Endothelial cell of umbilical vein (primary cell): ENCODE measurements at regions not wholly inside any gene's neighbourhood (a gene's known extent, or its start where the extent isn't known, plus 50 kb on each side); places are given as distances from the start of the nearest gene placed in this dataset.

ENCODE experiments used
- BruUV-seq: library from RNA; stranded (reverse); fragments of 400-500 nt; replicated peaks from 2 replicates; lab custom pipeline; 2021; lab: Mats Ljungman, UMichigan
- CTCF ChIA-PET: fragments of 300-600, 350-600 bp; sonication (Branson Sonifier 250); formaldehyde crosslinking; loops from one replicate; lab custom pipeline; 2021; ENCODE audit warnings: antibody characterized with exemption, inconsistent platforms; lab: Charles Lee
- POLR2A ChIA-PET: fragments of 300-600, 350-600 bp; sonication (Branson Sonifier 250); formaldehyde crosslinking; loops from one replicate; lab custom pipeline; 2021; ENCODE audit warnings: antibody characterized with exemption, inconsistent platforms; lab: Charles Lee
- DNase-seq: peaks from one replicate; pipeline ENCODE4 v3.0.0-alpha.2; 2011; ENCODE audit warnings: low read depth, low spot score
- FAIRE-seq: peaks from 2 replicates; lab custom pipeline; 2011; peaks lifted over from hg19 to GRCh38; lab: Jason Lieb, UNC
- H2AFZ ChIP-seq: 2 replicates; pipeline ENCODE4 v1.6.0; 2012; ENCODE audit warnings: low read depth, low read length, control low read depth, inconsistent platforms
- H3K27ac ChIP-seq: 2 replicates; pipeline ENCODE4 v1.5.1; 2011; ENCODE audit warnings: low read depth, mild to moderate bottlenecking, control low read depth, low read length, moderate library complexity; ENCODE audit not compliant: insufficient read depth
- H3K27me3 ChIP-seq, 2 experiments: 2 replicates each; pipeline versions ENCODE4 v1.6.0 to v1.6.1; 2011; ENCODE audit warnings: low read length in 2 of 2, mixed read lengths in 1 of 2; ENCODE audit not compliant: control insufficient read depth in 2 of 2, insufficient read depth in 2 of 2
- H3K36me3 ChIP-seq, 2 experiments: 2 replicates in 1 of 2; 3 replicates in 1 of 2; pipeline ENCODE4 v1.5.1; 2011; ENCODE audit warnings: low read length in 2 of 2, mild to moderate bottlenecking in 1 of 2, moderate library complexity in 1 of 2; ENCODE audit not compliant: control insufficient read depth in 2 of 2, insufficient read depth in 2 of 2; ENCODE audit errors: extremely low read depth in 1 of 2
- H3K4me1 ChIP-seq: 3 replicates; pipeline ENCODE4 v1.5.1; 2011; ENCODE audit warnings: mild to moderate bottlenecking, low read length; ENCODE audit not compliant: control insufficient read depth, insufficient read depth; ENCODE audit errors: extremely low read depth
- H3K4me2 ChIP-seq: 2 replicates; pipeline ENCODE4 v1.6.1; 2011; ENCODE audit warnings: low read length, control low read depth, mixed read lengths; ENCODE audit not compliant: insufficient read depth
- H3K4me3 ChIP-seq, 3 experiments: fragments of 200-600 bp in 1 of 3; sonication (generic), shearing (Covaris generic) in 1 of 3; replicated peaks in 1 of 3; 2 replicates each; pipeline ENCODE4 v1.5.1; 2011 to 2016; ENCODE audit warnings: control low read depth in 3 of 3, low read length in 3 of 3, mild to moderate bottlenecking in 2 of 3, inconsistent platforms in 1 of 3, low read depth in 1 of 3, moderate library complexity in 1 of 3; ENCODE audit not compliant: insufficient read depth in 1 of 3
- H3K79me2 ChIP-seq: 2 replicates; pipeline ENCODE4 v1.6.0; 2012; ENCODE audit warnings: low read length, inconsistent platforms; ENCODE audit not compliant: control insufficient read depth, insufficient read depth
- H3K9ac ChIP-seq: replicated peaks from 2 replicates; pipeline ENCODE3; 2011; ENCODE audit warnings: low read length, control low read depth; ENCODE audit not compliant: insufficient read depth; ENCODE audit errors: extremely low read depth
- H3K9me1 ChIP-seq: replicated peaks from 3 replicates; pipeline ENCODE4 v1.6.0; 2011; ENCODE audit warnings: mild to moderate bottlenecking, low read length; ENCODE audit not compliant: control insufficient read depth, insufficient read depth; ENCODE audit errors: extremely low read depth
- H3K9me3 ChIP-seq: replicated peaks from 2 replicates; pipeline ENCODE4 v1.5.1; 2012; ENCODE audit warnings: low read length, inconsistent platforms; ENCODE audit not compliant: control insufficient read depth, insufficient read depth
- H4K20me1 ChIP-seq: replicated peaks from 2 replicates; pipeline ENCODE3; 2011; ENCODE audit warnings: mild to moderate bottlenecking, low read length; ENCODE audit not compliant: control insufficient read depth, insufficient read depth; ENCODE audit errors: extremely low read depth
- CTCF ChIP-seq, 2 donors: IDR thresholded peaks; 1 replicate in 1 of 2; 2 replicates in 1 of 2; pipeline ENCODE4 v1.5.1; 2011; ENCODE audit warnings: low read length in 2 of 2, mild to moderate bottlenecking in 2 of 2, moderate library complexity in 2 of 2, control low read depth in 1 of 2, inconsistent platforms in 1 of 2, low read depth in 1 of 2; ENCODE audit not compliant: insufficient read depth in 1 of 2; ENCODE audit errors: extremely low read depth in 1 of 2
- EZH2 ChIP-seq: IDR thresholded peaks from 2 replicates; pipeline ENCODE4 v1.6.1; 2012; ENCODE audit warnings: borderline replicate concordance, low read depth, mild to moderate bottlenecking, moderate library complexity, low read length, inconsistent platforms; ENCODE audit not compliant: severe bottlenecking
- FOS ChIP-seq: IDR thresholded peaks from 2 replicates; pipeline ENCODE4 v1.6.1; 2011; ENCODE audit warnings: mild to moderate bottlenecking, low read length, moderate library complexity, borderline replicate concordance; ENCODE audit not compliant: insufficient read depth
- GATA2 ChIP-seq: IDR thresholded peaks from 2 replicates; pipeline ENCODE4 v1.7.0; 2011; ENCODE audit warnings: low read depth, mild to moderate bottlenecking, moderate library complexity, mixed read lengths, low read length; ENCODE audit not compliant: insufficient read length, insufficient read depth
- JUN ChIP-seq: IDR thresholded peaks from 2 replicates; pipeline ENCODE4 v1.6.1; 2011; ENCODE audit warnings: borderline replicate concordance, low read depth; ENCODE audit not compliant: insufficient read length, insufficient read depth
- MYC ChIP-seq: IDR thresholded peaks from one replicate; pipeline ENCODE4 v1.6.1; 2011; ENCODE audit warnings: mild to moderate bottlenecking, low read depth, low read length
- POLR2A ChIP-seq: IDR thresholded peaks from 2 replicates; pipeline ENCODE4 v1.6.1; 2012; ENCODE audit warnings: low read depth, mild to moderate bottlenecking, control low read depth, low read length
- POLR2AphosphoS5 ChIP-seq: IDR thresholded peaks from 2 replicates; pipeline ENCODE4 v1.6.1; 2012; ENCODE audit warnings: low read depth, mild to moderate bottlenecking, control low read depth, low read length, moderate library complexity; ENCODE audit not compliant: insufficient read depth
- dilution Hi-C: fragments of 300-500 bp; cut with MboI; formaldehyde crosslinking; loops from one replicate; pipeline ENCODE4 v1.15.0; 2019; ENCODE audit warnings: low sequenced_read_pairs; ENCODE audit not compliant: extremely low pct_ligation_motif_present
- intact Hi-C: fragments of 100-400 bp; cut with micrococcal nuclease; formaldehyde crosslinking; loops from one replicate; pipeline ENCODE4 v1.10.0; 2022
- TF ChIP-seq, protein P1 (sequence below): IDR thresholded peaks from 2 replicates; pipeline ENCODE4 v1.6.1; 2011; ENCODE audit not compliant: insufficient read depth, insufficient read length

DNA sequence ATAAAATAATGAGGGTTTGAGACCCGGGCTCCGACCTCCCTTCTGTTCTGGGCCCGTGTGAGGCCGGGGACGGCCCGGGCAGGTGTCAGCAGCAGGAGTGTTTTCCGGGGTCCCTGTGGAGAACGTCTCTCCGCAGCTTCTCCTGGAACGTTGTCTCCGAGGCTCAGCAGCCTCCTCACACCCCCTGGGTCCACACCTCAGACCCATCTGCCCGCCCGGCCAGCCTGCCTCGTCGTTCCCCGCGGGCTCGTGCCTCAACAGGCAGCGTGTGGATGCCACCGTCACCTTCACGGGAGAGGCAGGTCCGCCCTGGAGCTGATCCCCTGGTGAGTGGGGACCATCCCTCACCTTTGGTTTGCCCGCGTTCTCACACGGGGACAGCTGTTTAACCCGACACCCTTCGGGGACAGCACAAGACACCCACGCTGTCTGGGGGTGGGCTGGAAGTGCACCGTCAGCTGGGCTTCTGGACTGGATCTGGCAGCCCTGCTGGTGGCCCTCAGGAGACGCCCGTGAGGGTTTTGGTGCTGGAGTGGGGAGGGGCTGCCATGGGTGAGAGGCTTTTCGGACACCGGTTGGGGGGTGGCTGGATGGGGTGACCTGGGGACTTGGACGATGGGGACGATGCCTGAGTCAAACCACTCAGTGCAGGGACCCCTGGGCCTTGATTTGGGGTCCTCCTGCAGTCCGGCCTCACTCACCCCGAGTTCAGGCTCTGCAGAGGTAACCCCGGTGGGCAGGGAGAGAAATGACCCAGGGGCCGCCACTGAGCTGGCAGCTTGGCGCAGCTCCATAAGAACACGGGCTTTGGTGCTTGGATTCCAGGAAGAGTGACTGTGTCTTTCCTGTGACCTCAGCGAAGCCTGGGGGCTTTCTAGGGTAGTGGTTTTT is 131.7 kb downstream of the DNAJB6 start:
- ChIA-PET CTCF (no interaction called here), POLR2A (no interaction called here)
- dilution Hi-C loops (no loop called here), intact Hi-C loops (no loop called here)
- Histone ChIP-seq H3K36me3 (no peaks in the 10 kb centered on the region), H3K27ac (no peak overlapping the region), H3K9me3 (no peaks in the 10 kb centered on the region), H3K79me2 (no peaks in the 10 kb centered on the region), H3K9me1 (no peaks in the 10 kb centered on the region), H3K4me2 (no peak overlapping the region), H4K20me1 (no peaks in the 10 kb centered on the region), H3K27me3 (no peaks in the 10 kb centered on the region), H3K4me3 (no peak overlapping the region), H2AFZ (no peak overlapping the region), H3K4me1 (no peaks in the 10 kb centered on the region), H3K9ac (no peak overlapping the region)
- no peak for FAIRE-seq
- no TSS peak for BruUV-seq
- no peak for DNase-seq
- TF ChIP-seq GATA2: no peak
- TF ChIP-seq CTCF (IDR thresholded peaks at IDR 0.05; ENCODE audit: extremely low read depth in 1 of 2, insufficient read depth in 1 of 2, low read depth in 1 of 2, low read length in 2 of 2): no peak
- TF ChIP-seq, protein P1, sequence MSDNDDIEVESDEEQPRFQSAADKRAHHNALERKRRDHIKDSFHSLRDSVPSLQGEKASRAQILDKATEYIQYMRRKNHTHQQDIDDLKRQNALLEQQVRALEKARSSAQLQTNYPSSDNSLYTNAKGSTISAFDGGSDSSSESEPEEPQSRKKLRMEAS: no peak
- TF ChIP-seq POLR2AphosphoS5: no peak
- no peak for TF ChIP-seq POLR2A
- no peak for TF ChIP-seq EZH2
- no peak for TF ChIP-seq JUN
- TF ChIP-seq FOS: no peak
- TF ChIP-seq MYC: no peak
